Trophoblast cell (in vitro differentiated cells and primary cell): ENCODE measurements at regions not wholly inside any gene's neighbourhood (a gene's known extent, or its start where the extent isn't known, plus 50 kb on each side); places are given as distances from the start of the nearest gene placed in this dataset.

Source experiments
- DNase-seq, 2 donors: peaks; one replicate each; pipeline ENCODE4 v3.0.0-alpha.2; 2016
- H2AFZ ChIP-seq: 2 replicates; pipeline ENCODE4 v1.6.1; 2013; ENCODE audit warnings: low read length, moderate library complexity, mild to moderate bottlenecking; ENCODE audit not compliant: insufficient read depth, poor library complexity
- H2AK5ac ChIP-seq: 2 replicates; pipeline ENCODE4 v1.6.1; 2013; ENCODE audit warnings: mild to moderate bottlenecking, low read length
- H2BK120ac ChIP-seq: 2 replicates; pipeline ENCODE4 v1.6.1; 2013; ENCODE audit warnings: low read length, mild to moderate bottlenecking, moderate library complexity; ENCODE audit not compliant: insufficient read depth, poor library complexity
- H2BK12ac ChIP-seq: 2 replicates; pipeline ENCODE4 v1.6.1; 2013; ENCODE audit warnings: mild to moderate bottlenecking, low read length, moderate library complexity
- H2BK5ac ChIP-seq: 2 replicates; pipeline ENCODE4 v1.6.1; 2013; ENCODE audit warnings: low read length, low read depth, moderate library complexity, mild to moderate bottlenecking; ENCODE audit not compliant: poor library complexity
- H3K14ac ChIP-seq: 2 replicates; pipeline ENCODE4 v1.6.1; 2013; ENCODE audit warnings: mild to moderate bottlenecking, low read length
- H3K18ac ChIP-seq: 2 replicates; pipeline ENCODE4 v1.6.1; 2013; ENCODE audit warnings: mild to moderate bottlenecking, low read length
- H3K23ac ChIP-seq: 2 replicates; pipeline ENCODE4 v1.6.1; 2013; ENCODE audit warnings: low read length
- H3K27ac ChIP-seq: 2 replicates; pipeline ENCODE4 v1.5.1; 2013; ENCODE audit warnings: low read depth, mild to moderate bottlenecking, inconsistent platforms, low read length, moderate library complexity
- H3K27me3 ChIP-seq: 2 replicates; pipeline ENCODE4 v1.6.1; 2013; ENCODE audit warnings: inconsistent platforms, mild to moderate bottlenecking, low read length, moderate library complexity; ENCODE audit not compliant: insufficient read depth
- H3K36me3 ChIP-seq, 2 experiments: 1 replicate in 1 of 2; 2 replicates in 1 of 2; pipeline ENCODE4 v1.6.1; 2013; ENCODE audit warnings: low read length in 2 of 2, mild to moderate bottlenecking in 2 of 2, moderate library complexity in 1 of 2; ENCODE audit not compliant: insufficient read depth in 2 of 2, control insufficient read depth in 1 of 2
- H3K4ac ChIP-seq: 2 replicates; pipeline ENCODE4 v1.6.1; 2013; ENCODE audit warnings: low read depth, mild to moderate bottlenecking, low read length, moderate library complexity
- H3K4me1 ChIP-seq, 2 experiments: 1 replicate in 1 of 2; 2 replicates in 1 of 2; pipeline ENCODE4 v1.6.1; 2013; ENCODE audit warnings: low read length in 2 of 2, mild to moderate bottlenecking in 2 of 2, moderate library complexity in 1 of 2; ENCODE audit not compliant: insufficient read depth in 2 of 2, control insufficient read depth in 1 of 2
- H3K4me2 ChIP-seq: 2 replicates; pipeline ENCODE4 v1.6.1; 2013; ENCODE audit warnings: inconsistent platforms, mild to moderate bottlenecking, low read length, moderate library complexity
- H3K4me3 ChIP-seq: 2 replicates; pipeline ENCODE4 v1.5.1; 2013; ENCODE audit warnings: mild to moderate bottlenecking, low read depth, low read length, inconsistent platforms
- H3K79me1 ChIP-seq: one replicate; pipeline ENCODE4 v1.6.1; 2013; ENCODE audit warnings: low read length
- H3K79me2 ChIP-seq: 2 replicates; pipeline ENCODE4 v1.6.1; 2013; ENCODE audit warnings: low read length, mild to moderate bottlenecking; ENCODE audit not compliant: control insufficient read depth, insufficient read depth, poor library complexity
- H3K9ac ChIP-seq: 2 replicates; pipeline ENCODE4 v1.6.1; 2013; ENCODE audit warnings: mild to moderate bottlenecking, low read length
- H3K9me3 ChIP-seq: 2 replicates; pipeline ENCODE4 v1.6.1; 2013; ENCODE audit warnings: low read depth, mild to moderate bottlenecking, control low read depth, inconsistent platforms, low read length; ENCODE audit not compliant: insufficient read depth
- H4K12ac ChIP-seq: 2 replicates; pipeline ENCODE4 v1.6.1; 2013; ENCODE audit warnings: low read depth, mild to moderate bottlenecking, low read length, moderate library complexity
- H4K8ac ChIP-seq: 2 replicates; pipeline ENCODE4 v1.6.1; 2013; ENCODE audit warnings: low read depth, mild to moderate bottlenecking, low read length, moderate library complexity
- H4K91ac ChIP-seq: one replicate; pipeline ENCODE4 v1.6.1; 2013; ENCODE audit warnings: low read depth, mild to moderate bottlenecking, low read length, moderate library complexity
- WGBS: extraction: QIAGEN DNeasy Blood & Tissue Kit; methylation state at CpG from one replicate; pipeline ENCODE4 v1.1.7; 2013; ENCODE audit warnings: missing lambda C conversion rate; ENCODE audit not compliant: insufficient read length, insufficient coverage; ENCODE audit errors: extremely low coverage; 5-methylcytosine and 5-hydroxymethylcytosine counted together

DNA sequence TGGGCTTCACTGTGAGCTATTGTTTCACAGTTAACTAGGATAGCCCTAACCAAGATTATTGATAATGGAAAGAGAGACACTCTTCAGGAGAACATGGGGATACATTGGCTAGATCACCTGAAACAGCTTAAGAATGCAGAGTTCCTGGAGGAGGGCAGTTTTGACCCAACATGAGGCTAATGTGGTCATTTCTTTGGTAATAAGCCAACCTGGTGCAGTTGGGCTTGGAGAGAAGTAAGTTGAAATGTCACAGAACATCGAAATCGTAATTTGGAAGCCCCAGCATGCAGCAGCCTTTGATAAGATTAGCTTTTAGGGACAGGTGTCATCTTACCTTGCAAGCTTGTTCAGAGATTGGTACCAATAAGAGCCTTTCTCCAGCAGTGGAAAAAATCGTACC lies 556.6 kb upstream of the GOT2 start:
- H4K12ac ChIP-seq: no peak overlapping the region
- no CpG with 5 or more reads among the region's 3 CpGs for WGBS
- H3K9me3 ChIP-seq: no peaks in the 10 kb centered on the region
- no peak overlapping the region for H2AFZ ChIP-seq
- H2AK5ac ChIP-seq: no peak overlapping the region
- H3K4me3 ChIP-seq: no peak overlapping the region
- H2BK12ac ChIP-seq: no peak overlapping the region
- H3K36me3 ChIP-seq: no peaks in the 10 kb centered on the region
- H2BK5ac ChIP-seq: no peak overlapping the region
- no peak overlapping the region for H4K8ac ChIP-seq
- H3K23ac ChIP-seq: no peak overlapping the region
- no peak overlapping the region for H3K14ac ChIP-seq
- H3K4me1 ChIP-seq: no peaks in the 10 kb centered on the region
- no peak overlapping the region for H3K18ac ChIP-seq
- no peaks in the 10 kb centered on the region for H3K79me2 ChIP-seq
- no peak overlapping the region for H2BK120ac ChIP-seq
- H3K4me2 ChIP-seq: no peak overlapping the region
- H3K79me1 ChIP-seq: no peaks in the 10 kb centered on the region
- no peak for DNase-seq
- no peak overlapping the region for H3K4ac ChIP-seq
- no peak overlapping the region for H3K9ac ChIP-seq
- H3K27ac ChIP-seq: no peak overlapping the region
- H4K91ac ChIP-seq: no peak overlapping the region
- H3K27me3 ChIP-seq: no peaks in the 10 kb centered on the region

DNA sequence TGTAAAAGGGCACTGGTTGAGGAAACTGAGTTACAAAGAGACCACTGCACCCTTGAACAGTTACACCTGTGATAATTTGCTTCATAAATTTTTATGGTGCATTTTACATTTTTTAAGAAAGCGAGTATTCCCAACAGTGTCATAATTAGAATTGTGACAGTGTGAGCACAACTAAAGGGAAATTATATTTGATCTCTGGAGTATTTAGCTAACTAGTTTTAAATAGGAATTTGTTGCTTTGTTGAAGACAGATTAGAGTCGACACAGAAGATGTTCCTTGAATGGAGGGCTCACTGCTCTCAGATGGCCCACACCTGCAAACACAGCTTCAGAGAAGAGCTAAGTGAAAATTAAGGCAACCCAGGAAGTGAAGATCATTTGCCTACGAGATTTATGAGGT lies 555.0 kb upstream of the GOT2 start:
- no peak overlapping the region for H3K4ac ChIP-seq
- no peak overlapping the region for H3K14ac ChIP-seq
- H2BK5ac ChIP-seq: no peak overlapping the region
- no peak overlapping the region for H4K8ac ChIP-seq
- H2BK120ac ChIP-seq: no peak overlapping the region
- H3K27ac ChIP-seq: no peak overlapping the region
- no peaks in the 10 kb centered on the region for H3K79me1 ChIP-seq
- no peak overlapping the region for H3K4me3 ChIP-seq
- H3K9me3 ChIP-seq: no peaks in the 10 kb centered on the region
- no peak overlapping the region for H4K12ac ChIP-seq
- no peak overlapping the region for H3K18ac ChIP-seq
- no peaks in the 10 kb centered on the region for H3K4me1 ChIP-seq
- H2AFZ ChIP-seq: no peak overlapping the region
- WGBS: no CpG with 5 or more reads among the region's 3 CpGs
- H3K4me2 ChIP-seq: no peak overlapping the region
- H2AK5ac ChIP-seq: no peak overlapping the region
- H3K27me3 ChIP-seq: no peaks in the 10 kb centered on the region
- no peak overlapping the region for H3K23ac ChIP-seq
- H3K36me3 ChIP-seq: no peaks in the 10 kb centered on the region
- no peak overlapping the region for H4K91ac ChIP-seq
- no peak overlapping the region for H3K9ac ChIP-seq
- H2BK12ac ChIP-seq: no peak overlapping the region
- no peak for DNase-seq
- no peaks in the 10 kb centered on the region for H3K79me2 ChIP-seq

DNA sequence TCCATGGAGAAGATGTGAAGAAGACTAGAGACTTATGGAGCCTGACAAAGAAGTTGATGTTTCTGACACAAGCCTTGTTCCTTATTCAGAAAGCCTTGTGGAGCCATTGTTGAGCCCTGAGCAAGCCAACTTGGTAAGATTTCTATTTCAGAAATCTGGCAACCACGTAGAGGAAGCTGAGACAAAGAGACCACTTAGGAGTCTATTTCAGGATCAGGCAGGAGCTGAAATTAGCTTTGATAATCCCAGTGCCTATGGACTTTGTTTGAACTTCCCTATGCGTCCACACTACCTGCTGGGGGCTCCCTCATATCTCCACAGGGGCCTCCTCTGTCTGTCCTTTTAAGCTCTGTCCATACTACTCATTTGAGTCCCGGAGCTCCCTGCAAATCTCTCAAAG lies 540.0 kb upstream of the GOT2 start:
- no peak overlapping the region for H4K8ac ChIP-seq
- H4K91ac ChIP-seq: no peak overlapping the region
- H3K4me3 ChIP-seq: no peak overlapping the region
- H4K12ac ChIP-seq: no peak overlapping the region
- no peak overlapping the region for H2AK5ac ChIP-seq
- H3K79me1 ChIP-seq: no peaks in the 10 kb centered on the region
- no peak overlapping the region for H3K4ac ChIP-seq
- no peak overlapping the region for H3K4me2 ChIP-seq
- H3K36me3 ChIP-seq: no peaks in the 10 kb centered on the region
- no peak overlapping the region for H3K14ac ChIP-seq
- H2BK5ac ChIP-seq: no peak overlapping the region
- WGBS: no CpG with 5 or more reads among the region's 3 CpGs
- H3K9me3 ChIP-seq: no peaks in the 10 kb centered on the region
- no peak overlapping the region for H3K23ac ChIP-seq
- no peaks in the 10 kb centered on the region for H3K79me2 ChIP-seq
- no peaks in the 10 kb centered on the region for H3K4me1 ChIP-seq
- no peak overlapping the region for H2AFZ ChIP-seq
- H3K9ac ChIP-seq: no peak overlapping the region
- H2BK120ac ChIP-seq: no peak overlapping the region
- no peaks in the 10 kb centered on the region for H3K27me3 ChIP-seq
- no peak overlapping the region for H3K27ac ChIP-seq
- H2BK12ac ChIP-seq: no peak overlapping the region
- DNase-seq: no peak
- H3K18ac ChIP-seq: no peak overlapping the region

DNA sequence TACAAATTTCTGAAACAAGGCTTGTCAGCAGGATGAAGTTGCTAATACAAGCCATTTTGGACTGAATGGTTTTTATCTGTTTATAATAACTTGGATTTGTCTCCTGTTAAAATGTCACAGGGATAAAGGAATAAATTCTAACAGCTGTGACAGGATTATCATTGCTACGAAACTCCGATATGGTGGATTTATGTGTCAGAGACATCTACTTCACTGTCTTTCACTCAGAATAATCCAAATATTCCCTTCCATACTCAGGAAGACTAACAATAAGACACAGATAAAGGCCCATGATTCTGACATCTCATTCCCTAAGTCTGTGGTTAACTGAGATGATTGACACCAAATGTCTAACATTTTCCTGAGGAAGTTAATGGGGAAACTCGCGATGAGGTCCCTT lies 529.8 kb upstream of the GOT2 start:
- no peaks in the 10 kb centered on the region for H3K9me3 ChIP-seq

More for the DNA sequence above, 529.8 kb upstream of the GOT2 start:
- Histone ChIP-seq H2BK12ac (no peak overlapping the region), H3K27me3 (no peaks in the 10 kb centered on the region), H3K4me2 (no peak overlapping the region), H4K91ac (no peak overlapping the region), H2BK5ac (no peak overlapping the region), H3K18ac (no peak overlapping the region), H4K12ac (no peak overlapping the region), H2AK5ac (no peak overlapping the region), H3K4ac (no peak overlapping the region), H2AFZ (no peak overlapping the region), H3K79me2 (no peaks in the 10 kb centered on the region), H3K27ac (no peak overlapping the region), H3K14ac (no peak overlapping the region), H3K36me3 (no peaks in the 10 kb centered on the region), H3K23ac (no peak overlapping the region), H3K79me1 (no peaks in the 10 kb centered on the region), H3K4me3 (no peak overlapping the region), H4K8ac (no peak overlapping the region), H3K9ac (no peak overlapping the region), H2BK120ac (no peak overlapping the region), H3K4me1 (no peaks in the 10 kb centered on the region)
- no peak for DNase-seq
- no CpG with 5 or more reads among the region's 4 CpGs for WGBS
